ENCODE measurements at regions not wholly inside any gene's neighbourhood (a gene's known extent, or its start where the extent isn't known, plus 50 kb on each side); places are given as distances from the start of the nearest gene placed in this dataset.

- Histone ChIP-seq H4K91ac (ENCODE audit: insufficient read length, low read depth, low read length) (no peak overlapping the region), H2AK5ac (ENCODE audit: insufficient read length, low read length) (no peak overlapping the region), H2BK12ac (ENCODE audit: insufficient read length, low read depth, low read length) (no peak overlapping the region), H3K27ac (ENCODE audit: insufficient read length, low read depth, low read length) (no peak overlapping the region), H3K79me1 (ENCODE audit: insufficient read depth, low read depth, low read length, poor library complexity, severe bottlenecking) (no peaks in the 10 kb centered on the region), H2BK120ac (ENCODE audit: low read depth, low read length, poor library complexity, severe bottlenecking) (no peak overlapping the region), H2BK15ac (ENCODE audit: low read depth, low read length) (no peak overlapping the region), H2AFZ (ENCODE audit: low read length) (no peak overlapping the region), H3K79me2 (ENCODE audit: insufficient read depth, low read length) (no peaks in the 10 kb centered on the region), H3K9me3 (ENCODE audit: control insufficient read depth, low read depth, low read length) (no peaks in the 10 kb centered on the region), H3K4ac (ENCODE audit: low read depth, low read length) (no peak overlapping the region), H3K23me2 (ENCODE audit: insufficient read length, low read depth, low read length, poor library complexity, severe bottlenecking) (no peaks in the 10 kb centered on the region), H3K18ac (ENCODE audit: insufficient read length, low read depth, low read length) (no peak overlapping the region), H3K27me3 (ENCODE audit: insufficient read depth, low read length) (no peaks in the 10 kb centered on the region), H4K5ac (ENCODE audit: insufficient read length, low read depth, low read length) (no peak overlapping the region), H3K56ac (ENCODE audit: insufficient read length, low read depth, low read length) (no peak overlapping the region), H3K9ac (ENCODE audit: extremely low read depth, insufficient read length, low read length) (no peak overlapping the region), H3K23ac (ENCODE audit: insufficient read length, low read depth, low read length) (no peak overlapping the region), H2BK20ac (ENCODE audit: low read depth, low read length, poor library complexity, severe bottlenecking) (no peak overlapping the region), H4K8ac (replicated peaks; ENCODE audit: insufficient read length, low read depth, low read length) (no peak overlapping the region), H3K4me2 (ENCODE audit: insufficient read depth, insufficient read length, low read length) (no peak overlapping the region), H2BK5ac (ENCODE audit: insufficient read length, low read length) (no peak overlapping the region), H4K20me1 (ENCODE audit: control insufficient read depth, insufficient read depth, insufficient read length) (no peaks in the 10 kb centered on the region), H3T11ph (ENCODE audit: low read length) (no peak overlapping the region), H3K4me1 (ENCODE audit: insufficient read depth, low read length) (no peaks in the 10 kb centered on the region), H3K14ac (ENCODE audit: insufficient read depth, low read length) (no peak overlapping the region)
- no peaks in the 10 kb centered on the region for H3K36me3 Mint-ChIP-seq (ENCODE audit: insufficient read depth in 1 of 3, low read depth in 3 of 3)
- no peaks in the 10 kb centered on the region for H3K4me1 Mint-ChIP-seq
- no peak for DNase-seq
- TF ChIP-seq CTCF (conservative IDR thresholded peaks at IDR 0.05): no peak
- no peaks in the 10 kb centered on the region for H3K27me3 Mint-ChIP-seq (ENCODE audit: low read depth)
- no peak overlapping the region for H3K4me3 Mint-ChIP-seq
- WGBS (ENCODE audit: extremely low coverage, insufficient read length, low lambda C conversion rate): no CpG with 5 or more reads among the region's 1 CpG
- H3K27ac Mint-ChIP-seq: no peak overlapping the region
- H3K9me3 Mint-ChIP-seq: no peaks in the 10 kb centered on the region; a peak in 1 of 5 replicates
Observed at GRCh38 chr2:142824756-142825155, 52.7 kb upstream of the KYNU start.

Data from H9 (cell line).